ENCODE measurements at regions not wholly inside any gene's neighbourhood (a gene's known extent, or its start where the extent isn't known, plus 50 kb on each side); places are given as distances from the start of the nearest gene placed in this dataset.

DNA sequence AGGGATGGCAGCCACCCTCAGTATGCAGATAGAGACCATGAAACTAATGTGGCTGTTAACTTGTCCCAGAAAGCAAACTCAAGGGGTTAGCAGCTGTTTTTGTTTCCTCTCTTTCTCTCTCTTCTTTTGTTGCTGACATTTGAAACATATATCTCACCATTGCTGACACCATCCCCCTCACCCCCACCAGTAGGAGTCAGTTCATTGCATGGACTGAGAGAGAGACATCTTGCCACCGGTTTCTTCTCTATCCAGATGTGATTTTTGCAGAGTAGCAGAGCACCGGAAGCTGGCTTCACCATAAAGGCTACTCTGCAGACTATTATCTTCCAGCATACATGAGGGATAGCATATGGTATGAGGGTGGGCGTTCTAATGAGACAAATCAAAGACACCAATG is 177.1 kb upstream of the FRG1 start:
- DNase-seq (ENCODE audit: extremely low read depth in 1 of 11, low read depth in 9 of 11, low spot score in 4 of 11), result no peak

DNA sequence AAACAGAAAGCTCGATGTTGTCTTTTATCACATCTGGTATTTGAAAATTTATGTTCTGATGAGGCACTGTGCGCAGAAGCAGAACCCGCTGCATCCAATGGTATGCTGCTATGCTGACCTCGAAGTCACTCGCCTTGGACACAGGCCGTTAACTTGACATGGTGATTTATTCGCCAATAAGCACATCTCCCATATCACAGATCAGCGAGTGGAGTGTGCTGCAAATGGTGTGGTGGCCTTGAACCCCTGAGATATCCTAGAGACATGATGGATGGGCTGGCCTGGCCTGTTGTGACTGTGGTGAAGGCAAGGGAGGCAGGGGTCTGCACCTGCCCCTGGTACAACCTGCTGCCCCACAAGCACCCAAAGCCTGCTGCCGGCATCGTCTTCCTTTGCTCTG is 175.4 kb upstream of the FRG1 start:
- peak in 8 of 11 donors; percentile 53 to 84 (median 66) for DNase-seq (ENCODE audit: extremely low read depth in 1 of 11, low read depth in 9 of 11, low spot score in 4 of 11)

DNA sequence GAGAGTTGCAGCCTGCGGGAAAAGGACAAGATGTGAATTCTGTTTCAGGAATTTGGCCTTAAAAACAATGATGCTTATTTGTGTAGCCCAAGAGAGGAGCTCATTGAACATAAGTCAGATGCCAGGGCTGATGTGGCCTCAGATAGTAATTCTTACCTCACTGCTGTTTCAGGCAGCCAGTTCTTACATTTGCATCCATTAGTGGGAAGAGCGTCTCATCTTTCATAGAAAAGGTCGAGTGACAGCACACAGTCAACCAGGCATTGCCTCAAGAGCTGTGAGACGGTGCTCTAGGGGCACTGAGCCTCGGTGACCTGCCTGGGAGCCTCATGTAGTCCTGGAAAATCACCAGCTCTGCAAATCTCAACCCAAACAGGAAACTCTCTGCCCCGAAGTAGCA is 174.9 kb upstream of the FRG1 start:
- DNase-seq (ENCODE audit: extremely low read depth in 1 of 11, low read depth in 9 of 11, low spot score in 4 of 11), result peak in 4 of 11 donors; percentile 24 to 51 (median 41)

DNA sequence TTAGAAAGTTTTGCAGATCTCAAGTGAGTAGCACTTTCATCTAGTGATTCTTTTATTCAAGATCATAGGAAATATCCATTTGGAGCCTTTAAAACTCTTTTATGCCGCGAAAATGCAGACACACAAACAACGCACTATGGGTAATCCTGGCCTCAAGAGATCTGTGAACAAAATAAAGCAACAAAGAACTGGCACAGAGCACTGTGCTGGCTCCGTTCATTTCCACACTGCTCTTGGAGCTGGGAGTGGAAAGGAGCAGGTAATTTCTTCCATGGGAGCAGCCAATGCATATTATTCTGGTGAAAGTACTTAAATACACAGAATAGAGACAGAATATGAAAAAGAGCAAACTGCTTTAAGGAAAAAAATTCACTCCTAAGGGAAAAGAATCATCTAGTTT is 172.7 kb upstream of the FRG1 start:
- no peak for DNase-seq (ENCODE audit: extremely low read depth in 1 of 11, low read depth in 9 of 11, low spot score in 4 of 11)

DNA sequence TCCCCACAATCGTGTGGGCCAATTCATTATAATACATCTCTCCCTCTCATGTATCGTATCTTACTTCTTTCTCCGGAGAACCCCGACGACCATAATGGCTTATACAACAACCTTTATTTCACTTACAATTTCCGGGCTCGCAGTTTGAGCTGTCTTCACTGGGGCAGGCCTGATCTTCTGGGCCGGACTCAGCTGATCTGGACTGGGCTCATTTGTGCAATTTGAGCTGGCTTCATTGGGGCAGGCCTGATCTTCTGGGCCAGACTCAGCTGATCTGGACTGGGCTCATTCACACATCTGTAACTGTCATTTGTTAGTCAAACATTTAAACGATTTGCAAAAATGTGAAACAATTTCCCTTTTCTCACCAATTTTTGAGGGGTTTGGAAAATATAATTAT is 171.5 kb upstream of the FRG1 start:
- DNase-seq (ENCODE audit: extremely low read depth in 1 of 11, low read depth in 9 of 11, low spot score in 4 of 11), result no peak

DNA sequence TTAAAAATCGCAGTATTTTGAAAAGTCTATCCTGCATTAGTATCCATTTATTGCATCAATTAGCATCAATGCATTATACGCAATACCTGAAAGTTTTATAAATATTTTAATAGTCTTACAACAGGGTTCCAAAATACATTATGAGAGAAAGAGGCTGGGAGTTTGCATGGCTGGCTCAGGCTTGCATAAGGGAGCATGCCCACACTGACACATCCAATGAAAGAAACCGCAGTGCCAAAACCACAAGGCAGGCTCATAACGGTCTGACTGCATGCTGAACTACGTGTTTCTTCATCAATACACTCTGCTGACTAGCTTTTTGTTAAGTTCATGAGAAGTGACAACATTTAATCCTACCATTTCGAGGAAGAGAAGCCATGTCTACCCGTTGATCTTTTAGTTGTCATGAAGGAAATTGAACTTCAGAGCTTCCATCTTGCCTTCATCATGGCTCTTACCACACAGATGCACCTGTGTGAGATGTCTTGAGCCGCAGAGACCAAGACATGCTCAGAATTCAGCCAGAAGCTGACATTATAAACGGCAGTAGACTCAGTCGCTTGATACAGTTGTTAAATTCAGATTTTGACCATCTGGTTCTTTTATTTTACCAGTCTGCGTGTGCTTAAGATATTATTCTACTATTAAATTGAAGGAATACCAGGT is 168.8 kb upstream of the FRG1 start:
- no peak for DNase-seq (ENCODE audit: extremely low read depth in 1 of 11, low read depth in 9 of 11, low spot score in 4 of 11)

DNA sequence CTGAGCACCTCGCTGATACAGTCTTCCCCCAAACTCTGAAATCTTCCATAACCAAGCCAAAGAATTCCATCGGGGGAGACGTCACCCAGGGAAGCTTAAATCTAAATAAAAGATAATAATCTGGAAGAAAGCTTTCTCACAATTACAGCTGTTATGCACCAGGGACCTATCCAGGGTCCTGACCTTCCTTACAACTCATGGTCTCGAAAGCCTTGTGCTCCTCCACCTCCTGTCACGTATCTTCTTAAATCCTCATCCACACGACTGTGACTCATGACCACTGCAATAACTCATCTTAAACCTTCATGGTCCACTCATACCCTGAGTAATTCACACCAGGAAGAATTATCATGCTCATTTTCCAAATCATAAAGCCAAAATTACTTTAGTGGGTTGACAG is 166.8 kb upstream of the FRG1 start:
- no peak for DNase-seq (ENCODE audit: extremely low read depth in 1 of 11, low read depth in 9 of 11, low spot score in 4 of 11)

DNA sequence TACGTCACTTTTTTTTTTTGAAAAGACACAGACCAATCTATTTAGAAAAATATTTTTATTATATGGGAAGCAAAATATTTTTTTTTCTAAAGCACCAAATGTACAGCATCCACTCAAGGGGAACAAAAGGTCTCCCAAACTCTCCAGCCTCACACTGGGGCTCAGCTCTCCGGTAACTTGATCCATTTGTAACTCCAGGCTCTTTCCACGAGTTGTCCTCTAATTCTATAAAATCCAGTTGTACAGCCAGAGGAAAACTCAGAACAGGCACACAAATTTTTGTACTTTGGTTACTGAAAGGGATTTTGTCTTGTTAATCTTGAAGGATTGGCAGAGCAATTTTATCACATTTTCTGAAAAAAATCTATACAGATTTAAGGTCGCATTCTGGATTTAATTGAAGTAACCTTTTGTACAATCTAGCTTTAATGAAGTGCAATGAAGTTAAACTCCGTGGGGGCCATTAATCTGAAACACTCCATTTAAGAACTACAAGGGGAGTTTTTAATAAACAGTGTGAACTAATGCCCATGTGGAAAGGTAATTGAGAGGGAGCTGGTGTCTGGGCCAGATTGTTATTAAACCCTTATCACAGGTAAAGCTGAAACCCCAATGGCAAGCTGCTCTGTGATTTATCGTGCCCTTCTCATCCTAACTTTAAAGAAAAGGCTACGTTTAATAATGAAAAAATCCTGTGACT is 161.2 kb upstream of the FRG1 start:
- peak in 1 of 11 donors; percentile 37 for DNase-seq (ENCODE audit: extremely low read depth in 1 of 11, low read depth in 9 of 11, low spot score in 4 of 11)

DNA sequence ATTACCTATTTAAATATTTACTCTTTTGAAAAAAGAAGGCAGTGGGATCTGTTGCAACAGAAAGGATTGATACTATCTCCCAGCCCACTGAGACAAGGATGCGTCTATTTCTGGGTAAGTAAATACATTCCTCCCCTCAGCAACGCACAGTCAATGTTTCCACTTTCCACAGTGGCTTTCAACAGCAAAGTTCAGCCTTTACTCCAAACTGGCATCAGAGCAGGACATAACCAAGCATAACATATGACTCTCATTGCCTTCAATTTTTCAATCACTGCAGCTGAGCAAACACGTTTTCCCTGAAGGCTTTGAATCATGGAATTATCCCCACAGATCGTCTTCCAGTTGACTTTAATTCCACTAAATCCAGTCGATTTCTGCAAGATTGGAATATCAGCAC is 160.3 kb upstream of the FRG1 start:
- DNase-seq (ENCODE audit: extremely low read depth in 1 of 11, low read depth in 9 of 11, low spot score in 4 of 11), result no peak

DNA sequence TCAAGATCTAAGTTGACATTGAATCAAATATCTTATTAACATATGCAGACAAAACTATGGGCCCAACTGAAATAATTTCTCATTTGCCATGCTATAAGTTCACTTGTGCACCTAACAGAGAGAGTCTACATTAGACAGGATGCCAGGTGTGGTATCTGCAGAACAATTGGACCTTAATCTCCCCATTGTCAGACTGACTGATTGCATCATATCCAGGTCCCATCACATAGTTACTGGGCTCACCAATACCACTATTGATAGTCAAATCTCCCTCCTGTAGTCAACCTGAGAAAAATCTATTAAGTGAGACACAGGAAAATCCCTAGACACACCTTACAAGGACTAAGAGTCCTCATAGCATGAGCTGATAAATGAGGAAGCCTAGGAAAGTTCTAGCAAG is 156.0 kb upstream of the FRG1 start:
- DNase-seq (ENCODE audit: extremely low read depth in 1 of 11, low read depth in 9 of 11, low spot score in 4 of 11), result no peak

DNA sequence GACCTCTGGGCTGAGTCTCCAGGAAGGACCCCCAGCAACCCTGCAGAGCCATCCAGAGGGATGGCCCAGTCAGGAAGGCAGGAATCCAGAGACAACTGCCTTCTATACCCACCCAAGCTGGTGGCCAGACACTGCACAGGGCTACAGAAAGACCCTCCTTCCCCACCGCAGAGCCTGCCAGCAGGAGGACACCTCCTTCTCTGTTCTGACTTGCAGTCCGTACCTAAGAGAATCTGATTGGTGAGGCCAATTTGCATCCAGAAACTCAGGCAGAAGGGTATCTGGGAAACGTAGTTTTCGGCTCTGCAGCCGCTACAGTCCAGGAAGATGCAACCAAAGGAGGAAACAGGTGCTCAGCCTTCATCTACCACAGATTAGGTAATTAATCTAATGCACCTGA is 155.4 kb upstream of the FRG1 start:
- no peak for DNase-seq (ENCODE audit: extremely low read depth in 1 of 11, low read depth in 9 of 11, low spot score in 4 of 11)

DNA sequence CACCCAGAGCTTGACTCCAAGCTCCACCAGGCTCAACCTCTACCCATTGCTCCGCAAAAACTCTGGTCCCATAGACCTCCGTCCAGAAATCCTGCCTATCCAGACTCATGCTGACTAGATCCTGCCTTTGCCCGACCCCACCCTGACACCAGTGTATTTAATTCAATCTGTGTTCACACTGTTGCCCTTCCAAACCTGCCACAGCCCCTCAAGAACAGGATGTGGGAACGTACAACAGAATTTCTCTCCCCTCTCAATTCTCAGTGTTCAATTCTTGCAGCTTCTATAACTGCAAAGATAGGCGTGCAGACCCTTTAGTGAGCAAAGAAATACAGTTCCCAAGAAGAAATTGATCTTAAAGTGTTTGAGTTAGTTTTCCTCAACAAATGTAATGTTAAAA is 154.2 kb upstream of the FRG1 start:
- DNase-seq (ENCODE audit: extremely low read depth in 1 of 11, low read depth in 9 of 11, low spot score in 4 of 11), result no peak

DNA sequence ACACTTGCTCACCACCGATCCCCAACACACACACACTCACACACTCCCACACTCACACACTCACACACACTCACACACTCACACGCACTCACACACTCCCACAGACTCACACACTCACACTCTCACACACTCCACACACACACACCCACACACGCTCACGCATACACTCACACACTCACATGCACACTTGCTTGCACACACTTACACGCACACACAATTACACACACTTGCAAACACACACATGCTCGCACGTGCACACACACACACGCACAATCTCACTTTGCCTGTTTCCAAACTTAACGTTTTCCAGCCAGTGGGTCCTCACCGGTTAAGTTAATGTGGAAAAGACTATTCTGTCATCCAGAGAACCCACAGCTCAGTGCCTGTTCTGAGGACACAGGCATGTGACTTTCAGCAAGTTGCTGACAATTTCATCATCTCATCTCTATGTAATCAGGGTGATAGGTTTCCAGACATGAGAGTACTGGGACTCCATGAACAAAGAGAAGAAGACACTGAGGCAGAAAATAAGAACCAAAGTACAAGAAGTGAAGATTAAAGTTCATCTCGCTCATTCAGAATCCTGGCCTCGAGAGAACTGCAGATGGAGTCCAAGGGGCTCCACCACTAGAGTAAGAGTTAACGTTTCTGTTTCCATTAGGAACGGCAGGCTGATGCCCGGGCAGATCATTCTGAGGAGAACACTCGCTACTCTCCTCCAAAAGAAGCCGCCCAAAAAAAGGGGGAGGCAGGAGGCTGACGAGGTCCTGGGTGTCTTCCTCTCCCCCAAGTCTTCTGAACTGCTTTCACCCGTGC is 153.2 kb upstream of the FRG1 start:
- DNase-seq (ENCODE audit: extremely low read depth in 1 of 11, low read depth in 9 of 11, low spot score in 4 of 11), result no peak

DNA sequence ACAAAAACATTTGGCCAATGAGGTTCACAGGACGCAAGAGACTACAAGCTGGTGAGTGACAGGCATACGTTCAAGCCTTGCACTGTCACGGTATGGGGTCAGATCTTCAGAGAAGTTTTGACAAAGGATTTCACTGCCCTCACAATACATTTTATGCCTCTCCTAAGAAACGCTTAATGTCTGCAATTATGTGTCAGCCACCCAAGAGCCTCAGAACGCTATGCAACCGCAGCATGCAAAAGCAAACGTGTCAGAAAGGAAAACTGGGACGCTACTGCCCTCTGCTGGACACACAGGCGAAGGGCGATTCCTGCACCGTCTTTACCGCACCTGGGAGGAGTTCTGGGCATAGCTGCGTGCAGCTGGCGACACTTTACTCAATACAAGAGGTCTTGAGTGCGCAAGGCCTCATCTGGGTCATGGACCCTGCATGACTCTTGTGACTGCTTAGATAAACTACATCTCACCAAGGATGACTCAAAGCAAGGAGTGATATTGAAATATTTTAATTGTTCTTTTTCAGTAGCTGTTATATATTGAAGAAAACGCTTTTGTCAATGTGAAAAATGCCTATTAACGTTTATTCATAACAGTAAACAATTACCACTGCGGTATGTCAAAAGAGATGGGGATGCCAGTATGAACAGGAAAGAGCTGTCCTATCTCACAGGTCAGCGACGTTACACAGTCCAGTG is 147.6 kb upstream of the FRG1 start:
- DNase-seq (ENCODE audit: extremely low read depth in 1 of 11, low read depth in 9 of 11, low spot score in 4 of 11), result peak; percentile 58 to 82 (median 78)

DNA sequence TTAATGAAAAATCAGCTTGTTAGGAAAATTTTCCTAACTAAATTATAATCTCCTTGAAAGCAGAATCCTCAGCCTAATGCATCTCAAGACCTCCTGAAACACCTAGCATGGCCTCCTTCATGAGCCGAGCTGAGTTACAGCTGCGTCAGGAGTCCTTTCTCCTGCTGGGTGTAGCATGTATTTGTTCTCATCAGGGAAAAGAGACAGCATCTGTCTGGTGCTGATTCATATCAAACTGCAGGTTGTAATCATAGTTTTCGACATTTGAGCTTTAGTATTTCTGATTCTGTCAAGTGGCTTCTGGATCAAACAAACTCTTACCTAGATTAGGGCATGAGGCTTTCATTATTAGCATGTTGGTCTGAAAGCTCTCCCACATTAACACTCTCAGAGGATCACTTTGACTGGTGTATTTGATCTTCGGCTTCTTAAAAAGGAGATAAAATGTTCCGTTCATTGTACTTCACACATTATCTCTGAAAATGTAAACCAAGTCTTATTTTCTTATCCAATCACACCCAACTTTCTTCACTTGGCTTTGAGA is 140.1 kb upstream of the FRG1 start:
- no peak for DNase-seq (ENCODE audit: extremely low read depth in 1 of 11, low read depth in 9 of 11, low spot score in 4 of 11)

DNA sequence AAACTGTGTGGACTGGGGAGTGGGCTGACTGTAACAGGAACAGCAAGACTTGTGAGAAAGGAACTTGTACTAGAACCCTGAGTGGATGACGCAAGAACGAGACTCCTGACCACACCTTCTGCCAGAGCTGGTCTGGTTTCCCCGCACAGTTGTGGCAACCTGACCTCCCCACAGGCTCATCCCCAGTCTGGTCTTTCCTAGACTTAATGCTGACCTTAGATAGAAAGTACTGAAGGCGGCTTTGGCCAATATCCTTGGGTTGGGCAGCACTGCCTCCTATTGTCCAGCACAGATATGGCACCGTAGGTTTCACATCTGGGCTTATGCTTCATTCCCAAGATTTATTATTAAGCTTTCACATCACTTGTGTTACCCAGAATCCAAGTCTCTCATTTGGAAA is 137.8 kb upstream of the FRG1 start:
- DNase-seq (ENCODE audit: extremely low read depth in 1 of 11, low read depth in 9 of 11, low spot score in 4 of 11), result no peak

DNA sequence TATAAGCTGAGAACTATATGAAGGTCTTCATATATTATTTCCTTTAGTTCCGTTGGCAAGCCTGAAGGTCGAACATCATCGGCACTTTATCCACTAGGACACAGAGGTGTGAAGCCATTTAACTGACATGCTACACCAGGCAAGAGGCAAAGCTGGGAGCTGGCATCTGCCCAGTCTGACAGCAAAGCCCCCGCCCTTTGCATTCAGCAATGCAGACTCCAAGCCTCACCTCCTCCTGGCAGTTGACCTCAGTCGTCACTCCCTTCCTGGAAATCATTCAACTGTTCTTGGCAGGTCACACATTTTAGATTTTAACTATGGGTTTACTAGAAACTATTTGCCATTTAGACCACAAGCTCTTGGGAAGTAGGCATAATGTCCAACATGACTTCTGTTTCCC is 135.8 kb upstream of the FRG1 start:
- DNase-seq (ENCODE audit: extremely low read depth in 1 of 11, low read depth in 9 of 11, low spot score in 4 of 11), result peak in 4 of 11 donors; percentile 8 to 34 (median 22)

DNA sequence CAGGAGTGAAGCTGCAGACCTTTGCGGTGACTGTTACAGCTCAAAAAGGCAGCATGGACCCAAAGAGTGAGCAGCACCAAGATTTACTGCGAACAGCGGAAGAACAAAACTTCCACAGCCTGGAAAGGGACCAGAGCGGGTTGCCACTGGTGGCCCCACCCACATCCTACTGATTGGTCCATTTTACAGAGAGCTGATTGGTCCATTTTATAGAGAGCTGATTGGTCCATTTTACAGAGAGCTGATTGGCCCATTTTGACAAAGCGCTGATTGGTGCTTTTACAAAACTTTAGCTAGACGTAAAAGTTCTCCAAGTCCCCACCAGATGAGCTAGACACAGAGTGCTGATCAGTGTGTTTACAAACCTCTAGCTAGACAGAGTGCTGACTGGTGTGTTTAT is 134.2 kb upstream of the FRG1 start:
- no peak for DNase-seq (ENCODE audit: extremely low read depth in 1 of 11, low read depth in 9 of 11, low spot score in 4 of 11)

DNA sequence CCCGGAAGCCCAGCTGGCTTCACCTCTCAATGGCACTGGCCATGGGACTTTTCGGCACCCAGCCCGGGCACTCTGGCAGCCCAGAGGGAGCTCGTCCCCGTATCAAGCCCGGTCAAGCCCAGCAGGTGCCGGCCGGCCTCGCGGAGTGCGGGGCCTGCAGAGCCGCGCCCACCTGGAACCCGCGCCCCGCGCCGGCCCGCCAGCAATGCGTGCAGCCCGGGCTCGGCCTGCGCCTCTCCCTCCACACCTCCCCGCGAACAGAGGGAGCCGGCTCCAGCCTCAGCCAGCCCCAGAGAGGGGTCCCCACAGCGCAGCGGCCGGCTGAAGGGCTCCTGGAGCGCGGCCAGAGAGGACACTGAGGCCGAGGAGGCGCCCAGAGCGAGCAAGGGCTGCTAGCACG is 133.6 kb upstream of the FRG1 start:
- no peak for DNase-seq (ENCODE audit: extremely low read depth in 1 of 11, low read depth in 9 of 11, low spot score in 4 of 11)
